Ishikawa (cell line): ENCODE measurements at regions not wholly inside any gene's neighbourhood (a gene's known extent, or its start where the extent isn't known, plus 50 kb on each side); places are given as distances from the start of the nearest gene placed in this dataset.

Source experiments
- CEBPB ChIP-seq: IDR thresholded peaks from 2 replicates; pipeline ENCODE4 v1.6.1; 2012
- CREB1 ChIP-seq: IDR thresholded peaks from 2 replicates; pipeline ENCODE4 v1.6.1; 2012; ENCODE audit warnings: low read depth
- EGR1 ChIP-seq: IDR thresholded peaks from 2 replicates; pipeline ENCODE4 v1.6.1; 2012
- EP300 ChIP-seq: IDR thresholded peaks from 2 replicates; pipeline ENCODE4 v1.6.1; 2012; ENCODE audit warnings: borderline replicate concordance
- FOXM1 ChIP-seq: IDR thresholded peaks from 2 replicates; pipeline ENCODE4 v1.6.1; 2012; ENCODE audit warnings: low read depth, borderline replicate concordance
- MAX ChIP-seq: IDR thresholded peaks from 2 replicates; pipeline ENCODE4 v1.6.1; 2012
- NFIC ChIP-seq: IDR thresholded peaks from 2 replicates; pipeline ENCODE4 v1.6.1; 2012
- RAD21 ChIP-seq: IDR thresholded peaks from 2 replicates; pipeline ENCODE4 v1.6.1; 2012; ENCODE audit warnings: low read depth
- TAF1 ChIP-seq: IDR thresholded peaks from 2 replicates; pipeline ENCODE4 v1.6.1; 2012; ENCODE audit warnings: low read depth, mild to moderate bottlenecking
- TCF12 ChIP-seq: IDR thresholded peaks from 2 replicates; pipeline ENCODE4 v1.6.1; 2012; ENCODE audit warnings: low read depth
- TEAD4 ChIP-seq: IDR thresholded peaks from 2 replicates; pipeline ENCODE4 v1.6.1; 2012
- YY1 ChIP-seq: IDR thresholded peaks from 2 replicates; pipeline ENCODE4 v1.6.1; 2012; ENCODE audit warnings: low read depth
- ZBTB7A ChIP-seq: IDR thresholded peaks from 2 replicates; pipeline ENCODE4 v1.6.1; 2012; ENCODE audit warnings: low read depth
- TF ChIP-seq, protein P1 (sequence below): IDR thresholded peaks from 2 replicates; pipeline ENCODE4 v1.6.1; 2012; ENCODE audit warnings: low read depth, mild to moderate bottlenecking
- TF ChIP-seq, protein P2 (sequence below): IDR thresholded peaks from 2 replicates; pipeline ENCODE4 v1.6.1; 2012

DNA sequence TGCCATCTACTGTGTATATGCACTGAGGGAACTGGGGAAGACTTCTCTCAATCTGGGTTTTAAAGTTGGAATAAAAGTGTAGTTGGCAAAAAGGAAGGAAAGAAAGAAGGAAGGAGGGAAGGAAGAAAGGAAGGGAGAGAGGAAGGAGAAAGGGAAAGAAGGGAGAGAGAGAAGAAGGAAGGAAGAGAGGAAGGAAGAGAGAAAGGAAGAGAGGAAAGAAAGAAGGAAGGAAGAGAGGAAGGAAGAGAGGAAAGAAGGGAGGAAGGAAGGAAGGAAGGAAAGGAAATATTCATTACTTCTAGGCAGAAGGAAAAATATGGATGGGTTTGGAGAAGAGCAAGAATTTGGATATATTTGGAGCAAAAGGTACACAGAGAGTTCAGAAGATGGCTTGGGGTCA is 343.6 kb upstream of the AUTS2 start:
- TF ChIP-seq, protein P1, sequence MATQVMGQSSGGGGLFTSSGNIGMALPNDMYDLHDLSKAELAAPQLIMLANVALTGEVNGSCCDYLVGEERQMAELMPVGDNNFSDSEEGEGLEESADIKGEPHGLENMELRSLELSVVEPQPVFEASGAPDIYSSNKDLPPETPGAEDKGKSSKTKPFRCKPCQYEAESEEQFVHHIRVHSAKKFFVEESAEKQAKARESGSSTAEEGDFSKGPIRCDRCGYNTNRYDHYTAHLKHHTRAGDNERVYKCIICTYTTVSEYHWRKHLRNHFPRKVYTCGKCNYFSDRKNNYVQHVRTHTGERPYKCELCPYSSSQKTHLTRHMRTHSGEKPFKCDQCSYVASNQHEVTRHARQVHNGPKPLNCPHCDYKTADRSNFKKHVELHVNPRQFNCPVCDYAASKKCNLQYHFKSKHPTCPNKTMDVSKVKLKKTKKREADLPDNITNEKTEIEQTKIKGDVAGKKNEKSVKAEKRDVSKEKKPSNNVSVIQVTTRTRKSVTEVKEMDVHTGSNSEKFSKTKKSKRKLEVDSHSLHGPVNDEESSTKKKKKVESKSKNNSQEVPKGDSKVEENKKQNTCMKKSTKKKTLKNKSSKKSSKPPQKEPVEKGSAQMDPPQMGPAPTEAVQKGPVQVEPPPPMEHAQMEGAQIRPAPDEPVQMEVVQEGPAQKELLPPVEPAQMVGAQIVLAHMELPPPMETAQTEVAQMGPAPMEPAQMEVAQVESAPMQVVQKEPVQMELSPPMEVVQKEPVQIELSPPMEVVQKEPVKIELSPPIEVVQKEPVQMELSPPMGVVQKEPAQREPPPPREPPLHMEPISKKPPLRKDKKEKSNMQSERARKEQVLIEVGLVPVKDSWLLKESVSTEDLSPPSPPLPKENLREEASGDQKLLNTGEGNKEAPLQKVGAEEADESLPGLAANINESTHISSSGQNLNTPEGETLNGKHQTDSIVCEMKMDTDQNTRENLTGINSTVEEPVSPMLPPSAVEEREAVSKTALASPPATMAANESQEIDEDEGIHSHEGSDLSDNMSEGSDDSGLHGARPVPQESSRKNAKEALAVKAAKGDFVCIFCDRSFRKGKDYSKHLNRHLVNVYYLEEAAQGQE = no peak

- TF ChIP-seq NFIC (no peak), EGR1 (no peak), CREB1 (no peak), TAF1 (no peak), FOXM1 (no peak), EP300 (no peak), CEBPB (no peak), ZBTB7A (no peak), TEAD4 (no peak), MAX (no peak), YY1 (no peak)
These were observed 341.6 kb upstream of the AUTS2 start for GRCh38 chr7:69256634-69257081.

- TF ChIP-seq RAD21 = no peak
- TF ChIP-seq MAX = no peak
- TF ChIP-seq ZBTB7A = no peak
- TF ChIP-seq TCF12 = no peak
- TF ChIP-seq, protein P2, sequence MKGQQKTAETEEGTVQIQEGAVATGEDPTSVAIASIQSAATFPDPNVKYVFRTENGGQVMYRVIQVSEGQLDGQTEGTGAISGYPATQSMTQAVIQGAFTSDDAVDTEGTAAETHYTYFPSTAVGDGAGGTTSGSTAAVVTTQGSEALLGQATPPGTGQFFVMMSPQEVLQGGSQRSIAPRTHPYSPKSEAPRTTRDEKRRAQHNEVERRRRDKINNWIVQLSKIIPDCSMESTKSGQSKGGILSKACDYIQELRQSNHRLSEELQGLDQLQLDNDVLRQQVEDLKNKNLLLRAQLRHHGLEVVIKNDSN = no peak
- no peak for TF ChIP-seq NFIC
- no peak for TF ChIP-seq YY1
- TF ChIP-seq FOXM1 = no peak
- no peak for TF ChIP-seq CREB1
- no peak for TF ChIP-seq EP300
- TF ChIP-seq, protein P1 = no peak
- TF ChIP-seq CEBPB = no peak
These were observed 340.7 kb upstream of the AUTS2 start for GRCh38 chr7:69257592-69257991.

- TF ChIP-seq RAD21 = no peak
- no peak for TF ChIP-seq EP300
- no peak for TF ChIP-seq CEBPB
- TF ChIP-seq NFIC = no peak
- no peak for TF ChIP-seq CREB1
- no peak for TF ChIP-seq TAF1
- no peak for TF ChIP-seq TCF12
- TF ChIP-seq, protein P1 = no peak
- TF ChIP-seq, protein P2 = no peak
- TF ChIP-seq ZBTB7A = no peak
- no peak for TF ChIP-seq YY1
- TF ChIP-seq EGR1 = no peak
- TF ChIP-seq MAX = no peak
- no peak for TF ChIP-seq TEAD4
These were observed 338.8 kb upstream of the AUTS2 start for GRCh38 chr7:69259445-69259844.

DNA sequence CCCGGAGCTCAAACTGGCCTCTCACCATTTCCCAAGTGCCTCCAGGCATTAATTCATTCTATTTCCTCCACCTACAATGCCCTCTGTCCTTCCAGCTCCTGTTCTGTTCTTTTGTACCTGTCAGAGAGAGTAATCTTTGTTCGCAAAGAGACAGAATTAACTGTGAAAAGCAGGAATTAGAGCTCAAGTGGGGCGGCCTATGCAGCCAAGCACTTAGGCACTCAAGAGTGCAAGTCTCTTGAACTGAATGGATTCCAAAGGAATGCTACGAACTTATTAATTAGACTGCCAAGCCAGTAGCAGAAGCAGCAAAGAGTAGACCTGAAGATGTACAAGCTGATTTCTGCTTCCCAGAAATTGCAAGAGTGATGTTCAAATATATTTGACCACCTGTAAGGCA is 338.3 kb upstream of the AUTS2 start:
- TF ChIP-seq TEAD4 (no peak), FOXM1 (no peak), YY1 (no peak), TCF12 (no peak), RAD21 (no peak), MAX (no peak), EGR1 (no peak), CEBPB (no peak), ZBTB7A (no peak), TAF1 (no peak), EP300 (no peak), CREB1 (no peak), NFIC (no peak)
- TF ChIP-seq, protein P1 = no peak
- TF ChIP-seq, protein P2 = no peak
